GM23338 (cell line): ENCODE measurements at regions not wholly inside any gene's neighbourhood (a gene's known extent, or its start where the extent isn't known, plus 50 kb on each side); places are given as distances from the start of the nearest gene placed in this dataset.

Experiments
- ATAC-seq: fragments of 200-7000 bp; cut with Tn5 transposase; 3 replicates; pipeline ENCODE4 v1.9.1; 2020
- DNase-seq: peaks from one replicate; pipeline ENCODE4 v3.0.0-alpha.2; 2015; ENCODE audit warnings: low spot score
- H2AFZ ChIP-seq: fragments of 200-600 bp; sonication (generic); 2 replicates; pipeline ENCODE4 v1.8.0; 2016; ENCODE audit warnings: antibody characterized with exemption, mild to moderate bottlenecking, moderate library complexity
- H3F3A ChIP-seq: fragments of 200-600 bp; sonication (generic); replicated peaks from 2 replicates; pipeline ENCODE4 v1.8.0; 2017; ENCODE audit warnings: antibody characterized with exemption, mixed run types, low read depth
- H3K27ac ChIP-seq: fragments of 200-600 bp; sonication (generic); 2 replicates; pipeline ENCODE4 v1.6.1; 2016; ENCODE audit warnings: low read depth
- H3K27me3 ChIP-seq: fragments of 200-600 bp; sonication (generic); 2 replicates; pipeline ENCODE4 v1.8.0; 2016; ENCODE audit warnings: mild to moderate bottlenecking, mixed run types, moderate library complexity; ENCODE audit not compliant: insufficient read depth
- H3K36me3 ChIP-seq: fragments of 200-600 bp; sonication (generic); 2 replicates; pipeline ENCODE4 v1.8.0; 2016; ENCODE audit warnings: mild to moderate bottlenecking; ENCODE audit not compliant: insufficient read depth
- H3K4me1 ChIP-seq: fragments of 200-600 bp; sonication (generic); 2 replicates; pipeline ENCODE4 v1.8.0; 2016; ENCODE audit warnings: mild to moderate bottlenecking, moderate library complexity; ENCODE audit not compliant: insufficient read depth
- H3K4me2 ChIP-seq: fragments of 200-600 bp; sonication (generic); 2 replicates; pipeline ENCODE4 v1.7.1; 2017; ENCODE audit warnings: mixed run types
- H3K4me3 ChIP-seq: fragments of 200-600 bp; sonication (generic); 2 replicates; pipeline ENCODE4 v1.6.1; 2016; ENCODE audit warnings: mixed run types
- H3K79me2 ChIP-seq: fragments of 200-600 bp; sonication (generic); replicated peaks from 2 replicates; pipeline ENCODE4 v1.8.0; 2017; ENCODE audit warnings: mild to moderate bottlenecking; ENCODE audit not compliant: insufficient read depth
- H3K9me2 ChIP-seq: fragments of 200-600 bp; sonication (generic); 2 replicates; pipeline ENCODE4 v1.8.0; 2017; ENCODE audit not compliant: insufficient read depth
- H4K20me1 ChIP-seq: fragments of 200-600 bp; sonication (generic); replicated peaks from 2 replicates; pipeline ENCODE4 v1.8.0; 2017; ENCODE audit warnings: mild to moderate bottlenecking; ENCODE audit not compliant: insufficient read depth
- H3K27ac Mint-ChIP-seq: 2 replicates; pipeline ENCODE4 v1.8.0; 2020; ENCODE audit warnings: inconsistent platforms, mild to moderate bottlenecking, moderate library complexity, mixed read lengths
- H3K27me3 Mint-ChIP-seq: 3 replicates; pipeline ENCODE4 v1.8.0; 2022; ENCODE audit warnings: low read depth, mild to moderate bottlenecking, moderate library complexity, mixed read lengths, inconsistent platforms; ENCODE audit not compliant: insufficient read depth, poor library complexity
- H3K36me3 Mint-ChIP-seq: 3 replicates; pipeline ENCODE4 v1.8.0; 2021; ENCODE audit warnings: low read depth, mild to moderate bottlenecking, inconsistent platforms, moderate library complexity, mixed read lengths
- H3K4me1 Mint-ChIP-seq: 3 replicates; pipeline ENCODE4 v1.8.0; 2020; ENCODE audit warnings: mild to moderate bottlenecking, inconsistent platforms, mixed read lengths
- H3K4me3 Mint-ChIP-seq: 3 replicates; pipeline ENCODE4 v1.8.0; 2021; ENCODE audit warnings: moderate library complexity, mild to moderate bottlenecking, inconsistent platforms, mixed read lengths
- H3K9me3 Mint-ChIP-seq: 3 replicates; pipeline ENCODE4 v1.8.0; 2020; ENCODE audit warnings: moderate library complexity, mild to moderate bottlenecking, inconsistent platforms, mixed read lengths
- CREB1 ChIP-seq: fragments of 250-450 bp; sonication (Bioruptor Pico); IDR thresholded peaks from 2 replicates; pipeline ENCODE4 v1.5.0; 2020; ENCODE audit warnings: low read depth, mild to moderate bottlenecking, moderate library complexity
- CTCF ChIP-seq, 2 experiments: fragments of 200-600 bp in 1 of 2; sonication (generic) in 1 of 2; conservative IDR thresholded peaks; 2 replicates each; pipeline versions ENCODE4 v1.5.1 to v1.6.1; 2016 to 2017; ENCODE audit warnings: antibody characterized with exemption in 2 of 2, low read depth in 2 of 2, mild to moderate bottlenecking in 2 of 2, moderate library complexity in 1 of 2
- ETS1 ChIP-seq: IDR thresholded peaks from 2 replicates; pipeline ENCODE4 v1.6.1; 2016; ENCODE audit warnings: antibody characterized with exemption
- EZH2 ChIP-seq: fragments of 200-600 bp; sonication (generic); IDR thresholded peaks from one replicate; pipeline ENCODE4 v1.8.0; 2017; ENCODE audit warnings: antibody characterized with exemption, mild to moderate bottlenecking, low read depth; ENCODE audit not compliant: unreplicated experiment
- EZH2phosphoT487 ChIP-seq: fragments of 200-600 bp; sonication (generic); IDR thresholded peaks from one replicate; pipeline ENCODE4 v1.8.1; 2018; ENCODE audit warnings: antibody characterized with exemption; ENCODE audit not compliant: unreplicated experiment
- JUNB ChIP-seq: IDR thresholded peaks from one replicate; pipeline ENCODE4 v1.6.1; 2016; ENCODE audit warnings: antibody characterized with exemption; ENCODE audit not compliant: unreplicated experiment
- NANOG ChIP-seq: IDR thresholded peaks from 2 replicates; pipeline ENCODE4 v1.6.1; 2016; ENCODE audit warnings: antibody characterized with exemption, borderline replicate concordance
- POLR2AphosphoS5 ChIP-seq: IDR thresholded peaks from 2 replicates; pipeline ENCODE4 v1.6.1; 2016; ENCODE audit warnings: antibody characterized with exemption, low read depth
- REST ChIP-seq: IDR thresholded peaks from one replicate; pipeline ENCODE4 v1.6.1; 2018; ENCODE audit warnings: antibody characterized with exemption; ENCODE audit not compliant: unreplicated experiment
- STAT1 ChIP-seq: IDR thresholded peaks from one replicate; pipeline ENCODE4 v1.6.1; 2016; ENCODE audit warnings: antibody characterized with exemption; ENCODE audit not compliant: unreplicated experiment
- ZNF114 ChIP-seq: fragments of 250-450 bp; sonication (Bioruptor Pico); IDR thresholded peaks from 2 replicates; pipeline ENCODE4 v1.5.0; 2020; ENCODE audit warnings: mild to moderate bottlenecking, moderate library complexity
- ZNF331 ChIP-seq: fragments of 250-450 bp; sonication (Bioruptor Pico); IDR thresholded peaks from 2 replicates; pipeline ENCODE4 v1.5.0; 2020; ENCODE audit warnings: low read depth, mild to moderate bottlenecking, moderate library complexity

- peaks cover 1% of the 10 kb centered on the region for H3K27me3 Mint-ChIP-seq
- Histone ChIP-seq H3K4me2 (no peak overlapping the region), H3K4me3 (no peak overlapping the region), H3K27ac (no peak overlapping the region), H3K4me1 (peaks cover 13% of the 10 kb centered on the region), H3F3A (no peaks in the 10 kb centered on the region), H2AFZ (no peak overlapping the region), H3K36me3 (no peaks in the 10 kb centered on the region), H3K79me2 (no peaks in the 10 kb centered on the region), H3K9me2 (peaks cover 11% of the 10 kb centered on the region; the same call in 1 of the 2 replicates), H3K27me3 (no peaks in the 10 kb centered on the region), H4K20me1 (no peaks in the 10 kb centered on the region)
- no peaks in the 10 kb centered on the region for H3K36me3 Mint-ChIP-seq
- ATAC-seq: no peak
- H3K4me1 Mint-ChIP-seq: peaks cover 19% of the 10 kb centered on the region
- TF ChIP-seq CTCF (conservative IDR thresholded peaks at IDR 0.05; ENCODE audit: low read depth in 2 of 2) (no peak), ETS1 (no peak), EZH2 (no peak), ZNF331 (CRISPR knock-in tag) (no peak), NANOG (no peak), ZNF114 (no peak), CREB1 (CRISPR knock-in tag) (no peak), STAT1 (no peak), EZH2phosphoT487 (no peak), JUNB (no peak), POLR2AphosphoS5 (no peak), REST (no peak)
- H3K4me3 Mint-ChIP-seq: no peak overlapping the region
- no peak overlapping the region for H3K27ac Mint-ChIP-seq
- H3K9me3 Mint-ChIP-seq: no peaks in the 10 kb centered on the region
- DNase-seq: no peak
These were observed 287.9 kb upstream of the ZNF608 start for GRCh38 chr5:125034331-125034730.
